GM06990 (cell line): ENCODE measurements at regions not wholly inside any gene's neighbourhood (a gene's known extent, or its start where the extent isn't known, plus 50 kb on each side); places are given as distances from the start of the nearest gene placed in this dataset.

Experiments used
- DNase-seq: peaks from one replicate; pipeline ENCODE4 v3.0.0-alpha.2; 2011; ENCODE audit not compliant: insufficient read length; ENCODE audit errors: extremely low read depth
- H3K27me3 ChIP-seq: replicated peaks from 2 replicates; pipeline ENCODE4 v1.6.0; 2011; ENCODE audit warnings: low read length; ENCODE audit not compliant: control insufficient read depth, insufficient read depth
- H3K36me3 ChIP-seq: 2 replicates; pipeline ENCODE4 v1.5.1; 2011; ENCODE audit warnings: low read length; ENCODE audit not compliant: control insufficient read depth, insufficient read depth
- H3K4me3 ChIP-seq: replicated peaks from 2 replicates; pipeline ENCODE4 v1.5.1; 2011; ENCODE audit warnings: low read depth, mild to moderate bottlenecking, control low read depth, low read length
- CTCF ChIP-seq: IDR thresholded peaks from 2 replicates; pipeline ENCODE4 v1.5.1; 2011; ENCODE audit warnings: low read length, control low read depth, mild to moderate bottlenecking, inconsistent platforms; ENCODE audit not compliant: insufficient read depth, poor library complexity, severe bottlenecking

DNA sequence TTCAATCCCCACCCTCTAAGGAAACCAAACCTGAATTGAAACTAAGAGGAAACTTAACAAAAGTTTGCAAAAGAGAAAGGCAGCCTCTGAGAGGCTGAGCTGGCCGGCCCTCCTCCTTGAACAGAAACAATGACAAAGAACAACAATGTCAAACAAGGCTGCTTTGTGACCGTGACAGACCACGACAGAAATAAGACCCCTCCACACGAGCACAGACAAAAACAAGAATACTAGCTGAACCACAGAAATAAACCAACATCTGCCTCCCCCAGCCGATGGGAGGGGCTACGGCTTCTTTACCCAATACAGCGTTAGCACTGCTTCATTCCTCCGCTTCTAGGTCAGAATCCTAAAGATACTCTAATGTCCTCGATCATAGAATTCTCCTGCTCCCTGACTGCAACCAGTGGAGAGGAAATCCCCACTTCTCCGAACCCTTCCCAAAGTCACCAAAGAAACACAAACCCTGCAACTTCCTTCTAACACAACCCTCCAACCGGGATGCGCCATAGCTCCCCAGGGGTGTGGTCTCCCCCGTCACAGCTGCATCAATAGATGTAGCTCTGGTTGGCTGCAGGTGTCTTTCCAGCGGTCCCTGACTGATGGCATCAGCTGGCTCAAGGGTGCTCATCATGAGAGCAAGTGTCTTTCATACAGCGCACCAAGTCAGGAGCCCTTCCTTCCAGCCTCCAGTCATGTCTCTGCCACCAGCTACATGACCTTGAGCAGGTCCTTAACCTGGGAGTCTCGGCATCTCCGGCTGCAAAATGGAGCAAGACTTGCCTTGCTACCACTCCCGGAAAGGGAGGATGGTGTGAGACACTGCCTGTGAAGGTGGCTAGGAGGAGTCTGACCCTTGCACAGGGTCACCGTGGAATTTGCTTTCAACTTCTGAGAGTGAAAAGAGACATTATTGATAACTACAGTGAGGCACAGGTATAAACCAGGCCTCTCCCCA, 198.6 kb downstream of the HAUS1 start:
- no peaks in the 10 kb centered on the region for H3K36me3 ChIP-seq
- H3K27me3 ChIP-seq = no peaks in the 10 kb centered on the region
- no peak overlapping the region for H3K4me3 ChIP-seq
- no peak for DNase-seq
- TF ChIP-seq CTCF = no peak

DNA sequence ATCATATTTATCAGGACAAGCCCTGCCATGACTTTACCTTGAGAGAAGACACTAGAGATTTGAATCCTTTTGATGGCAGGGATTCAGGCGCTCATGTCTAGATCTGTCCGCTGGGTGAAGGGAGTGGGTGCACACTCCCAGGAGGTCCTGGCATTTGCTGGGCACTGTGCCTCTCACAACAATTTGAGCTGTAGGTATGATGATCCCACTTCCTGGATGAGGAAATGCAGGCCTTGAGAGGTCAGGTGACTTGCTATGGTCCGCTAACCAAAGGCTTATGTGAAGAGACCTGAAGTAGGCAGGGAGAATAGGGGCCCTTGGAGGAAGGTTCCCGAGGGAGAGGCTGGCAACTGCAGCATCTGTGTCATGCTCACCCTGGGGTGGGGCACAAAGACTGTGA, 206.1 kb downstream of the HAUS1 start:
- peaks cover 2% of the 10 kb centered on the region; the same call in 1 of the 2 replicates for H3K27me3 ChIP-seq
- no peak for DNase-seq

DNA sequence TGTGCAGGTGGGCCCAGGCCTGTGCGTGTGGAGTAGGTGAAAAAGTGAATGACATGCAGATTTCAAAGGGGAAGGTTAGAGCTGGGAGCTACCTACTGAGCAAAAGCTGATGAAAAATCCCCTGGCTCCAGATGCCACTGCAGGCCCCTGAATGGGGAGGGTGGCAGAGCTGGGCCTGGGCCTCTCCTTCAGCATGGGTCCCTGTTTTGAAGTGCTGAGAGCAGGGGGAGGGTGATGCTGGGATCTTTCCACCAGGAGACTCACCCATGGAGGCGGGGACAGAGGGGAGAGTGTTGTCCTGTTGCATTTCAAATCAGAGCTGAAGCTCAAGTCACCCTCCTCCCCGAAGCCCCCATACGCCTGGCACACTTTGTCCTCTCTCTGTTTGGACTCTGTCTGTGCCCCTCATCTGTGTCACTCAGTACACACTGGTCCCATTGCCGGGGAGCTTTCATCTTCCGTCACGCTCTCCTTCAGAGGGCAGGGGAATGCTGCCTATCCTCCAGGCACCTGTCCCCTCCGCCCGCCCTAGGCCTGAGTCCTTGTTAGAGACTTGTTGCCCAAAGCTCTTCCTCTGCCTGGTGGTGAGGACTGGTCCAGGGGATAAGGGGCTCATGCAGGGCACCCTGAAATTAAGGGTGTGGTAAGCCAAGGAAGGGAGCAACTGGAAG, 206.6 kb downstream of the HAUS1 start:
- Histone ChIP-seq H3K4me3 (no peak overlapping the region), H3K36me3 (no peaks in the 10 kb centered on the region), H3K27me3 (peaks cover 2% of the 10 kb centered on the region; the same call in 1 of the 2 replicates)
- TF ChIP-seq CTCF = no peak
- no peak for DNase-seq

More for the DNA sequence above, 206.1 kb downstream of the HAUS1 start:
- no peak for TF ChIP-seq CTCF
- H3K36me3 ChIP-seq = no peaks in the 10 kb centered on the region
- no peak overlapping the region for H3K4me3 ChIP-seq

DNA sequence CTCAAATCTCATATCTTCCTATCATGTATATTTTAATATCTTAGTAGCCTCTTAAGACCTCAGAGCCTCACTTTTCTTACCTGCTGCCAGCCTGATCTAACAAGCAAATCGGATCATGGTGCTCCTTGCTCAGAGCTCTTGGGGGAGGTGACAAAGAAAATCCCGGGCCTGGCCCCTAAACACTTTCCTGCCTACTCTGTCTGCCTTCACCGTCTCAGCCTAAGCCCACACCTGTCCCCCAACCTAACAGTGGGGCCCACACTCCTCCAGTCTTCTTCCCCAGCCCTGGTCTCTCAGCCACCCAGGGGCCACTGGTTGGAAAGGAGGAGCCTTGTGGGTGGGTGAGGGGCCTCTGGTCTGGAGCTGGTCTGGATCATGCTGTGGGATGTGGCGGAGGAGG, 207.3 kb downstream of the HAUS1 start:
- Histone ChIP-seq H3K36me3 (no peaks in the 10 kb centered on the region), H3K4me3 (no peak overlapping the region), H3K27me3 (peaks cover 2% of the 10 kb centered on the region; the same call in 1 of the 2 replicates)
- TF ChIP-seq CTCF = no peak
- no peak for DNase-seq

GRCh38 chr18:46312221-46312620, 208.0 kb downstream of the HAUS1 start:
- Histone ChIP-seq H3K4me3 (no peak overlapping the region), H3K27me3 (peaks cover 2% of the 10 kb centered on the region; the same call in 1 of the 2 replicates), H3K36me3 (no peaks in the 10 kb centered on the region)
- DNase-seq = no peak
- no peak for TF ChIP-seq CTCF
